SK-N-SH treated with all-trans-retinoic acid at 6 μM for 48 hours (cell line): ENCODE measurements at regions not wholly inside any gene's neighbourhood (a gene's known extent, or its start where the extent isn't known, plus 50 kb on each side); places are given as distances from the start of the nearest gene placed in this dataset.

ENCODE experiments used
- ATAC-seq: fragments of 200-7000 bp; cut with Tn5 transposase; 3 replicates; pipeline ENCODE4 v1.9.1; 2020; ENCODE audit warnings: mild to moderate bottlenecking, moderate library complexity
- ARNTL ChIP-seq: fragments of 450-650 bp; formaldehyde crosslinking; IDR thresholded peaks from 2 replicates; pipeline ENCODE4 v1.5.0; 2020; ENCODE audit warnings: low read depth, mild to moderate bottlenecking, moderate library complexity, borderline replicate concordance
- BACH2 ChIP-seq: fragments of 250-450 bp; sonication (Bioruptor Pico); IDR thresholded peaks from 2 replicates; pipeline ENCODE4 v1.9.0; 2021; ENCODE audit warnings: mild to moderate bottlenecking, borderline replicate concordance
- CSDC2 ChIP-seq: fragments of 250-450 bp; sonication (Bioruptor Pico); IDR thresholded peaks from 2 replicates; pipeline ENCODE4 v1.5.0; 2020; ENCODE audit warnings: mild to moderate bottlenecking, moderate library complexity
- GLIS3 ChIP-seq: fragments of 250-450 bp; sonication (Bioruptor Pico); IDR thresholded peaks from 2 replicates; pipeline ENCODE4 v1.5.0; 2020; ENCODE audit warnings: mild to moderate bottlenecking, moderate library complexity
- ISL1 ChIP-seq: fragments of 250-450 bp; sonication (Bioruptor Pico); IDR thresholded peaks from 2 replicates; pipeline ENCODE4 v2.1.2; 2022; ENCODE audit warnings: mild to moderate bottlenecking, moderate library complexity
- PPARA ChIP-seq: fragments of 250-450 bp; sonication (Bioruptor Pico); IDR thresholded peaks from 2 replicates; pipeline ENCODE4 v1.5.0; 2020; ENCODE audit warnings: mild to moderate bottlenecking, borderline replicate concordance
- SNAI2 ChIP-seq: fragments of 250-450 bp; sonication (Bioruptor Pico); IDR thresholded peaks from 2 replicates; pipeline ENCODE4 v1.5.0; 2020; ENCODE audit warnings: mild to moderate bottlenecking, moderate library complexity
- TCF4 ChIP-seq: fragments of 250-450 bp; sonication (Bioruptor Pico); IDR thresholded peaks from 2 replicates; pipeline ENCODE4 v1.8.0; 2021; ENCODE audit warnings: mild to moderate bottlenecking, moderate library complexity, borderline replicate concordance
- TOX ChIP-seq: fragments of 250-450 bp; sonication (Bioruptor Pico); IDR thresholded peaks from 2 replicates; pipeline ENCODE4 v1.8.0; 2021; ENCODE audit warnings: mild to moderate bottlenecking, moderate library complexity, borderline replicate concordance
- ZC3H10 ChIP-seq: fragments of 250-450 bp; sonication (Bioruptor Pico); IDR thresholded peaks from 2 replicates; pipeline ENCODE4 v1.5.1; 2021; ENCODE audit warnings: mild to moderate bottlenecking, moderate library complexity
- ZFP3 ChIP-seq: fragments of 250-450 bp; sonication (Bioruptor Pico); IDR thresholded peaks from 2 replicates; pipeline ENCODE4 v1.5.0; 2020; ENCODE audit warnings: mild to moderate bottlenecking, moderate library complexity
- ZNF565 ChIP-seq: fragments of 450-650 bp; formaldehyde crosslinking; conservative IDR thresholded peaks from 2 replicates; pipeline ENCODE4 v1.5.0; 2020; ENCODE audit warnings: low read depth, mild to moderate bottlenecking, moderate library complexity
- ZNF8 ChIP-seq: fragments of 450-650 bp; formaldehyde crosslinking; IDR thresholded peaks from 2 replicates; pipeline ENCODE4 v1.5.0; 2020; ENCODE audit warnings: mild to moderate bottlenecking, moderate library complexity
- TF ChIP-seq, protein P1 (sequence below): fragments of 250-450 bp; sonication (Bioruptor Pico); IDR thresholded peaks from 2 replicates; pipeline ENCODE4 v1.8.0; 2020; ENCODE audit warnings: mild to moderate bottlenecking, moderate library complexity, borderline replicate concordance
- TF ChIP-seq, protein P2 (sequence below): fragments of 250-450 bp; sonication (Bioruptor Pico); IDR thresholded peaks from 2 replicates; pipeline ENCODE4 v1.5.1; 2021; ENCODE audit warnings: mild to moderate bottlenecking, moderate library complexity
- TF ChIP-seq, protein P3 (sequence below): fragments of 250-450 bp; sonication (Bioruptor Pico); IDR thresholded peaks from 2 replicates; pipeline ENCODE4 v1.5.0; 2020; ENCODE audit warnings: mild to moderate bottlenecking, moderate library complexity
- TF ChIP-seq, protein P4 (sequence below): fragments of 250-450 bp; sonication (Bioruptor Pico); IDR thresholded peaks from 2 replicates; pipeline ENCODE4 v1.5.1; 2020; ENCODE audit warnings: low read depth, mild to moderate bottlenecking, moderate library complexity
- TF ChIP-seq, protein P5 (sequence below): fragments of 250-450 bp; sonication (Bioruptor Pico); IDR thresholded peaks from 2 replicates; pipeline ENCODE4 v1.8.0; 2021; ENCODE audit warnings: low read depth, mild to moderate bottlenecking, moderate library complexity, borderline replicate concordance

DNA sequence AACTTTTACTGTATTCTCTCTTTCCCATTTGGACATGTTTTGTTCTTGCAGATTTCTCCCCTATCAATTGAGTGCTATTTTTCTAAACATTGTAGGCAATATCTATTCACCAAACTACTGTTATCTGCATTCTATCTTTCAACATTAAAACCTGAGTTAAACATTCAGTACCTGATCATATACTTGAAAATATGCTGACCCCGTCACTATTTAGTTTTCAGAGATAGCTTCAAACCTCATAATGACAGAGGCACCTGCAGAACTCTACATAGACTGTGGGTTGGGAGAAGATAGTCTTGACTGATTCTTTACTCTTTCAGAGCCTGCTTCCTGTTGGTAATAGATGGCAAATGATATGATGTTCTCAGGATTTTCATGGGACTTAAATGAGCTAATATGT lies 965.7 kb upstream of the GOT2 start:
- ATAC-seq = no peak
- TF ChIP-seq BACH2 (CRISPR knock-in tag) = no peak
- TF ChIP-seq, protein P1, sequence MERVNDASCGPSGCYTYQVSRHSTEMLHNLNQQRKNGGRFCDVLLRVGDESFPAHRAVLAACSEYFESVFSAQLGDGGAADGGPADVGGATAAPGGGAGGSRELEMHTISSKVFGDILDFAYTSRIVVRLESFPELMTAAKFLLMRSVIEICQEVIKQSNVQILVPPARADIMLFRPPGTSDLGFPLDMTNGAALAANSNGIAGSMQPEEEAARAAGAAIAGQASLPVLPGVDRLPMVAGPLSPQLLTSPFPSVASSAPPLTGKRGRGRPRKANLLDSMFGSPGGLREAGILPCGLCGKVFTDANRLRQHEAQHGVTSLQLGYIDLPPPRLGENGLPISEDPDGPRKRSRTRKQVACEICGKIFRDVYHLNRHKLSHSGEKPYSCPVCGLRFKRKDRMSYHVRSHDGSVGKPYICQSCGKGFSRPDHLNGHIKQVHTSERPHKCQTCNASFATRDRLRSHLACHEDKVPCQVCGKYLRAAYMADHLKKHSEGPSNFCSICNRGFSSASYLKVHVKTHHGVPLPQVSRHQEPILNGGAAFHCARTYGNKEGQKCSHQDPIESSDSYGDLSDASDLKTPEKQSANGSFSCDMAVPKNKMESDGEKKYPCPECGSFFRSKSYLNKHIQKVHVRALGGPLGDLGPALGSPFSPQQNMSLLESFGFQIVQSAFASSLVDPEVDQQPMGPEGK (CRISPR knock-in tag) = no peak
- TF ChIP-seq ZC3H10 (CRISPR knock-in tag) = no peak
- no peak for TF ChIP-seq TCF4 (CRISPR knock-in tag)
- no peak for TF ChIP-seq SNAI2 (CRISPR knock-in tag)
- TF ChIP-seq GLIS3 (CRISPR knock-in tag) = no peak
- TF ChIP-seq, protein P2, sequence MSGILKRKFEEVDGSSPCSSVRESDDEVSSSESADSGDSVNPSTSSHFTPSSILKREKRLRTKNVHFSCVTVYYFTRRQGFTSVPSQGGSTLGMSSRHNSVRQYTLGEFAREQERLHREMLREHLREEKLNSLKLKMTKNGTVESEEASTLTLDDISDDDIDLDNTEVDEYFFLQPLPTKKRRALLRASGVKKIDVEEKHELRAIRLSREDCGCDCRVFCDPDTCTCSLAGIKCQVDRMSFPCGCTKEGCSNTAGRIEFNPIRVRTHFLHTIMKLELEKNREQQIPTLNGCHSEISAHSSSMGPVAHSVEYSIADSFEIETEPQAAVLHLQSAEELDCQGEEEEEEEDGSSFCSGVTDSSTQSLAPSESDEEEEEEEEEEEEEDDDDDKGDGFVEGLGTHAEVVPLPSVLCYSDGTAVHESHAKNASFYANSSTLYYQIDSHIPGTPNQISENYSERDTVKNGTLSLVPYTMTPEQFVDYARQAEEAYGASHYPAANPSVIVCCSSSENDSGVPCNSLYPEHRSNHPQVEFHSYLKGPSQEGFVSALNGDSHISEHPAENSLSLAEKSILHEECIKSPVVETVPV (CRISPR knock-in tag) = no peak
- TF ChIP-seq, protein P3, sequence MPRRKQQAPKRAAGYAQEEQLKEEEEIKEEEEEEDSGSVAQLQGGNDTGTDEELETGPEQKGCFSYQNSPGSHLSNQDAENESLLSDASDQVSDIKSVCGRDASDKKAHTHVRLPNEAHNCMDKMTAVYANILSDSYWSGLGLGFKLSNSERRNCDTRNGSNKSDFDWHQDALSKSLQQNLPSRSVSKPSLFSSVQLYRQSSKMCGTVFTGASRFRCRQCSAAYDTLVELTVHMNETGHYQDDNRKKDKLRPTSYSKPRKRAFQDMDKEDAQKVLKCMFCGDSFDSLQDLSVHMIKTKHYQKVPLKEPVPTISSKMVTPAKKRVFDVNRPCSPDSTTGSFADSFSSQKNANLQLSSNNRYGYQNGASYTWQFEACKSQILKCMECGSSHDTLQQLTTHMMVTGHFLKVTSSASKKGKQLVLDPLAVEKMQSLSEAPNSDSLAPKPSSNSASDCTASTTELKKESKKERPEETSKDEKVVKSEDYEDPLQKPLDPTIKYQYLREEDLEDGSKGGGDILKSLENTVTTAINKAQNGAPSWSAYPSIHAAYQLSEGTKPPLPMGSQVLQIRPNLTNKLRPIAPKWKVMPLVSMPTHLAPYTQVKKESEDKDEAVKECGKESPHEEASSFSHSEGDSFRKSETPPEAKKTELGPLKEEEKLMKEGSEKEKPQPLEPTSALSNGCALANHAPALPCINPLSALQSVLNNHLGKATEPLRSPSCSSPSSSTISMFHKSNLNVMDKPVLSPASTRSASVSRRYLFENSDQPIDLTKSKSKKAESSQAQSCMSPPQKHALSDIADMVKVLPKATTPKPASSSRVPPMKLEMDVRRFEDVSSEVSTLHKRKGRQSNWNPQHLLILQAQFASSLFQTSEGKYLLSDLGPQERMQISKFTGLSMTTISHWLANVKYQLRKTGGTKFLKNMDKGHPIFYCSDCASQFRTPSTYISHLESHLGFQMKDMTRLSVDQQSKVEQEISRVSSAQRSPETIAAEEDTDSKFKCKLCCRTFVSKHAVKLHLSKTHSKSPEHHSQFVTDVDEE (CRISPR knock-in tag) = no peak
- TF ChIP-seq ZFP3 (CRISPR knock-in tag) = no peak
- TF ChIP-seq ARNTL (CRISPR knock-in tag) = no peak
- TF ChIP-seq TOX (CRISPR knock-in tag) = no peak
- no peak for TF ChIP-seq ZNF565 (CRISPR knock-in tag)

DNA sequence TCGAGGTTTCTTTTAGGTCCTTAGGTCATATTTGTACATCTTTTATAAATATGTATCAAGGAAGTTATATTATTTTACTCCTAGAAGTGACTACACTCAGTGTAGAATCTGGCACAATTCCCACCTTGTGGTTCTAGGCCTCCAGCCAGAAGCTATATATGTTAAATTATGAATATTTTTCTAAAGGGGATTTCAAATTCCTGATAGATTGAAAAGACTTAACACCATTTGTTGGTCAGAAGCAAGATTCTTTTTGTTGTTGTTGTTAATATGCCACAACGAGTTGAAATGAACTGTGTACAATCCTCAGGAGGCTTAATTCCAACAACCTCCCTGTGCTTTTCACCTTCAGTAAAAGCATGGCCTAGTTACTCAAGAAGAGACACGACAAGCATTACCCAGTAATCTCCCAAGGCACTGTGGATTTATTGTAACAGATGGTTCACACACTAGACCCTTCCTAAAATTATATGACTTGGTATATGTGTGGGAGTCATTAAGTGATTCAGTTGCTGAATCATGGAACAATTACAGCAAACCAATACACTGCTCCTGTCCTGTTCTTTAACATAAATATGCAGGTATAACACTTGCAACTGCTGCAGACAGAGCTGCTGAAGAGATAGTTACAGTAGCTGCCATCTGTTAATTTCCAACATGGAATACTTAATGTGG lies 964.4 kb upstream of the GOT2 start:
- ATAC-seq = no peak
- TF ChIP-seq PPARA (CRISPR knock-in tag) = no peak
- TF ChIP-seq BACH2 (CRISPR knock-in tag) = no peak
- TF ChIP-seq ZNF8 (CRISPR knock-in tag) = no peak
- TF ChIP-seq, protein P4, sequence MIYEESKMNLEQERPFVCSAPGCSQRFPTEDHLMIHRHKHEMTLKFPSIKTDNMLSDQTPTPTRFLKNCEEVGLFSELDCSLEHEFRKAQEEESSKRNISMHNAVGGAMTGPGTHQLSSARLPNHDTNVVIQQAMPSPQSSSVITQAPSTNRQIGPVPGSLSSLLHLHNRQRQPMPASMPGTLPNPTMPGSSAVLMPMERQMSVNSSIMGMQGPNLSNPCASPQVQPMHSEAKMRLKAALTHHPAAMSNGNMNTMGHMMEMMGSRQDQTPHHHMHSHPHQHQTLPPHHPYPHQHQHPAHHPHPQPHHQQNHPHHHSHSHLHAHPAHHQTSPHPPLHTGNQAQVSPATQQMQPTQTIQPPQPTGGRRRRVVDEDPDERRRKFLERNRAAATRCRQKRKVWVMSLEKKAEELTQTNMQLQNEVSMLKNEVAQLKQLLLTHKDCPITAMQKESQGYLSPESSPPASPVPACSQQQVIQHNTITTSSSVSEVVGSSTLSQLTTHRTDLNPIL (CRISPR knock-in tag) = no peak
- no peak for TF ChIP-seq GLIS3 (CRISPR knock-in tag)
- TF ChIP-seq, protein P2 (CRISPR knock-in tag) = no peak
- TF ChIP-seq SNAI2 (CRISPR knock-in tag) = no peak
- TF ChIP-seq, protein P5, sequence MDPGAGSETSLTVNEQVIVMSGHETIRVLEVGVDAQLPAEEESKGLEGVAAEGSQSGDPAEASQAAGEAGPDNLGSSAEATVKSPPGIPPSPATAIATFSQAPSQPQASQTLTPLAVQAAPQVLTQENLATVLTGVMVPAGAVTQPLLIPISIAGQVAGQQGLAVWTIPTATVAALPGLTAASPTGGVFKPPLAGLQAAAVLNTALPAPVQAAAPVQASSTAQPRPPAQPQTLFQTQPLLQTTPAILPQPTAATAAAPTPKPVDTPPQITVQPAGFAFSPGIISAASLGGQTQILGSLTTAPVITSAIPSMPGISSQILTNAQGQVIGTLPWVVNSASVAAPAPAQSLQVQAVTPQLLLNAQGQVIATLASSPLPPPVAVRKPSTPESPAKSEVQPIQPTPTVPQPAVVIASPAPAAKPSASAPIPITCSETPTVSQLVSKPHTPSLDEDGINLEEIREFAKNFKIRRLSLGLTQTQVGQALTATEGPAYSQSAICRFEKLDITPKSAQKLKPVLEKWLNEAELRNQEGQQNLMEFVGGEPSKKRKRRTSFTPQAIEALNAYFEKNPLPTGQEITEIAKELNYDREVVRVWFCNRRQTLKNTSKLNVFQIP = no peak
- TF ChIP-seq CSDC2 (CRISPR knock-in tag) = no peak
- no peak for TF ChIP-seq ZNF565 (CRISPR knock-in tag)
- no peak for TF ChIP-seq TCF4 (CRISPR knock-in tag)

DNA sequence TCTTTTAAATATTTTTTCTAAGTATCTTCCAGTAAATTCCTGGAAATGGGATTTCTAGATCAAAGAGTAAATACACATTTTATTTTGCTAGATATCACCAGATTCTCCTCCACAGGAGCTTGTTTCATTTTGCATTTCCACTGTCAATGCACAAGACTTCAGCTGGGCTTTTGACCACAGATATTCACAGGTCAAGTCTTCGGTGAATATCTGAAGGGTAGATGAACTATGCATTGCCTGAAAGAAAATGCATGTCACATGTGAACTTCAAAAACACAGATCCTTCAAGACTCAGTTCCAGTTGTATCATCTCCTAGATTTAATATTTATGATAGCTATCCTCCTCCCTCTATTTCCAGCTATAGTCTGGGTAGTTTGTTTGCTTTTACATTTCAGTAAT lies 963.6 kb upstream of the GOT2 start:
- TF ChIP-seq, protein P2 (CRISPR knock-in tag) = no peak
- TF ChIP-seq ARNTL (CRISPR knock-in tag) (no peak), ZNF565 (CRISPR knock-in tag) (no peak), ISL1 (CRISPR knock-in tag) (no peak), ZFP3 (CRISPR knock-in tag) (no peak), ZNF8 (CRISPR knock-in tag) (no peak), GLIS3 (CRISPR knock-in tag) (no peak)
- TF ChIP-seq, protein P5 = no peak
- TF ChIP-seq, protein P1 (CRISPR knock-in tag) = no peak
- ATAC-seq = no peak
